ENCODE measurements at regions not wholly inside any gene's neighbourhood (a gene's known extent, or its start where the extent isn't known, plus 50 kb on each side); places are given as distances from the start of the nearest gene placed in this dataset.

- H3K4me3 Mint-ChIP-seq: no peak overlapping the region
- ATAC-seq (ENCODE audit: low read depth in 2 of 2) (no peak), DNase-seq (no peak)
- peaks cover 11 to 36% (median 20%) of the 10 kb centered on the region in 3 donors for H3K27me3 Mint-ChIP-seq
- H3K9me3 Mint-ChIP-seq: no peaks in the 10 kb centered on the region
- H3K4me1 Mint-ChIP-seq: peaks cover 4 to 8% (median 8%) of the 10 kb centered on the region in 3 donors
- H3K27ac Mint-ChIP-seq: no peak overlapping the region
- no peaks in the 10 kb centered on the region for H3K36me3 Mint-ChIP-seq
Measured at GRCh38 chr17:27990100-27990499, 52.4 kb upstream of the NLK start.

- Mint-ChIP-seq H3K36me3 (no peaks in the 10 kb centered on the region), H3K27me3 (peaks cover 2 to 44% (median 20%) of the 10 kb centered on the region in 3 donors), H3K27ac (no peak overlapping the region), H3K9me3 (no peaks in the 10 kb centered on the region), H3K4me1 (no peaks in the 10 kb centered on the region), H3K4me3 (no peak overlapping the region)
- DNase-seq: no peak
- ATAC-seq (ENCODE audit: low read depth in 2 of 2): no peak
Measured at GRCh38 chr17:27990979-27991378, 51.5 kb upstream of the NLK start.

- Mint-ChIP-seq H3K4me1 (no peaks in the 10 kb centered on the region), H3K27ac (no peak overlapping the region), H3K9me3 (no peaks in the 10 kb centered on the region), H3K27me3 (peaks cover 0 to 40% (median 21%) of the 10 kb centered on the region in 3 donors), H3K36me3 (no peaks in the 10 kb centered on the region), H3K4me3 (no peak overlapping the region)
- DNase-seq (no peak), ATAC-seq (ENCODE audit: low read depth in 2 of 2) (no peak)
Measured at GRCh38 chr17:27991462-27991993, 50.9 kb upstream of the NLK start.
